ENCODE measurements at regions not wholly inside any gene's neighbourhood (a gene's known extent, or its start where the extent isn't known, plus 50 kb on each side); places are given as distances from the start of the nearest gene placed in this dataset.

DNA sequence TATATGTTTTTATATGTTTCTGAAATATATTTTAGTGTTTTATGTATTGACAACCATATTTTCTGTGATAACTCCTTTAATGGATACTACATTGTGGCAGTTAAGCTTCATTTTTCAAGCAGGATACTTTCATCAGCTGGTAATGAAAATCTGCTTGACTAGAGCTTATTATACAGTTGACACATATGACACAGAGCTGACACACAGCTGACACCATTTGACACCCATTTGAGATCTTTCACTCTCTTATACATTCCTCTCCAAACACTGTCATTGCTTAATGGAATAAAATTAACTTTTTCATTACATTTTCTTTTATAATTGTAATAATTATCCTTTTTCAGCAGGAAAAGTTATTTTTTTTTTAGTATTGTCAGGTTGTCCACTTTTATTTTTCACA lies 561.1 kb upstream of the NDST4 start:
- H3K27ac ChIP-seq (ENCODE audit: insufficient read length, low read depth, low read length), result no peak overlapping the region
- DNase-seq, result no peak
- no peak overlapping the region for H2BK12ac ChIP-seq (ENCODE audit: insufficient read length, low read depth, low read length)
- no peaks in the 10 kb centered on the region for H3K9me3 ChIP-seq (ENCODE audit: control insufficient read depth, low read depth, low read length)
- no peak overlapping the region for H2AFZ ChIP-seq (ENCODE audit: low read length)
- Mint-ChIP-seq H3K9me3 (peaks cover 0 to 2% of the 10 kb centered on the region in 2 experiments; a peak in 2 of 5 replicates), H3K27me3 (ENCODE audit: low read depth) (no peaks in the 10 kb centered on the region), H3K4me1 (no peaks in the 10 kb centered on the region), H3K36me3 (ENCODE audit: insufficient read depth in 1 of 3, low read depth in 3 of 3) (peaks cover 0 to 4% (median 3%) of the 10 kb centered on the region in 3 experiments; a peak in 2 of 7 replicates), H3K27ac (no peak overlapping the region), H3K4me3 (no peak overlapping the region)
- no peak overlapping the region for H3K56ac ChIP-seq (ENCODE audit: insufficient read length, low read depth, low read length)
- H2BK15ac ChIP-seq (ENCODE audit: low read depth, low read length), result no peak overlapping the region
- no peaks in the 10 kb centered on the region for H3K27me3 ChIP-seq (ENCODE audit: insufficient read depth, low read length)
- H3K4me2 ChIP-seq (ENCODE audit: insufficient read depth, insufficient read length, low read length), result no peak overlapping the region
- TF ChIP-seq, protein P1, sequence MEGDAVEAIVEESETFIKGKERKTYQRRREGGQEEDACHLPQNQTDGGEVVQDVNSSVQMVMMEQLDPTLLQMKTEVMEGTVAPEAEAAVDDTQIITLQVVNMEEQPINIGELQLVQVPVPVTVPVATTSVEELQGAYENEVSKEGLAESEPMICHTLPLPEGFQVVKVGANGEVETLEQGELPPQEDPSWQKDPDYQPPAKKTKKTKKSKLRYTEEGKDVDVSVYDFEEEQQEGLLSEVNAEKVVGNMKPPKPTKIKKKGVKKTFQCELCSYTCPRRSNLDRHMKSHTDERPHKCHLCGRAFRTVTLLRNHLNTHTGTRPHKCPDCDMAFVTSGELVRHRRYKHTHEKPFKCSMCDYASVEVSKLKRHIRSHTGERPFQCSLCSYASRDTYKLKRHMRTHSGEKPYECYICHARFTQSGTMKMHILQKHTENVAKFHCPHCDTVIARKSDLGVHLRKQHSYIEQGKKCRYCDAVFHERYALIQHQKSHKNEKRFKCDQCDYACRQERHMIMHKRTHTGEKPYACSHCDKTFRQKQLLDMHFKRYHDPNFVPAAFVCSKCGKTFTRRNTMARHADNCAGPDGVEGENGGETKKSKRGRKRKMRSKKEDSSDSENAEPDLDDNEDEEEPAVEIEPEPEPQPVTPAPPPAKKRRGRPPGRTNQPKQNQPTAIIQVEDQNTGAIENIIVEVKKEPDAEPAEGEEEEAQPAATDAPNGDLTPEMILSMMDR (conservative IDR thresholded peaks at IDR 0.05), result no peak
- H2AK5ac ChIP-seq (ENCODE audit: insufficient read length, low read length), result no peak overlapping the region
- H4K8ac ChIP-seq (replicated peaks; ENCODE audit: insufficient read length, low read depth, low read length), result no peak overlapping the region
- H3K23me2 ChIP-seq (ENCODE audit: insufficient read length, low read depth, low read length, poor library complexity, severe bottlenecking), result no peaks in the 10 kb centered on the region
- no peak overlapping the region for H3K23ac ChIP-seq (ENCODE audit: insufficient read length, low read depth, low read length)
- no peaks in the 10 kb centered on the region for H3K79me1 ChIP-seq (ENCODE audit: insufficient read depth, low read depth, low read length, poor library complexity, severe bottlenecking)
- H3K4me1 ChIP-seq (ENCODE audit: insufficient read depth, low read length), result no peaks in the 10 kb centered on the region
- no peak overlapping the region for H4K5ac ChIP-seq (ENCODE audit: insufficient read length, low read depth, low read length)
- no peak overlapping the region for H2BK20ac ChIP-seq (ENCODE audit: low read depth, low read length, poor library complexity, severe bottlenecking)
- H3K9ac ChIP-seq (ENCODE audit: extremely low read depth, insufficient read length, low read length), result no peak overlapping the region
- H2BK120ac ChIP-seq (ENCODE audit: low read depth, low read length, poor library complexity, severe bottlenecking), result no peak overlapping the region
- H2BK5ac ChIP-seq (ENCODE audit: insufficient read length, low read length), result no peak overlapping the region
- no peak overlapping the region for H3K18ac ChIP-seq (ENCODE audit: insufficient read length, low read depth, low read length)
- H3K79me2 ChIP-seq (ENCODE audit: insufficient read depth, low read length), result no peaks in the 10 kb centered on the region
- no peak overlapping the region for H3T11ph ChIP-seq (ENCODE audit: low read length)
- no peak overlapping the region for H3K4ac ChIP-seq (ENCODE audit: low read depth, low read length)
- H4K20me1 ChIP-seq (ENCODE audit: control insufficient read depth, insufficient read depth, insufficient read length), result no peaks in the 10 kb centered on the region
- H3K14ac ChIP-seq (ENCODE audit: insufficient read depth, low read length), result no peak overlapping the region
- no peak overlapping the region for H4K91ac ChIP-seq (ENCODE audit: insufficient read length, low read depth, low read length)
